ENCODE measurements at regions not wholly inside any gene's neighbourhood (a gene's known extent, or its start where the extent isn't known, plus 50 kb on each side); places are given as distances from the start of the nearest gene placed in this dataset.
"Not testable (repeated sequence)": the region's sequence is repeated elsewhere in the genome, so short reads cannot be mapped to it uniquely, and the experiment has no call there.

DNA sequence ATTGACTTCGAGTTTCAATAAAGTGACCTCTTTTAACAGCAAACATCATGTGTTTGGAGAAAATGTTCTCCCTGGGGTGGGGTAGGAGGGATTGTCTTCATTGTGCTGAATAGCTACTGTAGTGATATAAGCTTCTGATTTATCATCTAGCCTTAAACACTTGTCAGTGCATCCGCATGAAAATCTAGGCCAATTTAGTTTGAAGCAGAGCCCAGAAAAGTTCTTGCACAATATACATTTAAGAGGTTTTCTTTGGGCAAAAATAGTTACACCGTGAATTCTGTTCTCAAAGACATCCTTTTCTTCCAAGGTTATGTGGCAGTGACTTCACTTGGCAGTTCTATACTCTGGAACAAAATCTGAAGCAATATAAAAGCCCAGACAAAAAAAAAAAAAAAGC is 136.0 kb upstream of the IFNG-AS1 start:
- no peak for DNase-seq

DNA sequence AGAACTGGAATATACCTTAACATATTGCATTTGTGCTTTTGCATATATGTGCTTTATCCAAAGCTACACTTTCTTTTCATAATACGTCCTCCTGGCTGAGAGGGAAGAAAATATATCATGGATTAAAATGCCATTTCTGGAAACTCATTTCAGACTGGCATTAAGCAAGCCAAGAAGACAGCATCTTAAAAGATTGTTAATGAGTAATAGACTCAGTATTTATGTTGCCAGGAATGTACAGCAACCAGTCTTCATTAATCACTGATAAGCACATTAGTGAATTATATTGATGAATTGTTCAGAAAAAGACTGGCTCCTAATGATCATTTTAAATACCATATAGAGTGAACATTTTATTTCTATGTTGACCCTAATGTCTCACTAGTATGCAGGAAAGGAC is 134.9 kb upstream of the IFNG-AS1 start:
- DNase-seq, result no peak

DNA sequence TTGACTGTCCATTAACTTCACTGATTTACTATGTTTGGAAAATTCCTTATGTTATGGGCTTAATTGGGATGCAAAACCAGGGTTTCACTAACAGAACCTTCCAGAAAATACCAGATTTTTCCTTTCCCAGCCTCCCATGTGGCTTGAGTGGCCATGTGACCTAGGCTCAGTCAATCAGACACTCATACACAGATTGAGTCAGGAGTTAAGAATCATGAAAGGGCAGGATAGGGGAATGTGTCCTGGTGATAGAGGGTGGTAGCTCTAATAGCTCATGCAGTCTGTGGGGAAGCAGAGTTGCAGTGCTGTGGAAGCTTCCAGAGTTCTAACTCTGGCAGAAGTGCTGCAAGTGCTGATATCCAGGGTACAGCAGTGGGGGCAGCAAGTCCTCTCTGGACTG is 134.1 kb upstream of the IFNG-AS1 start:
- no peak for DNase-seq

DNA sequence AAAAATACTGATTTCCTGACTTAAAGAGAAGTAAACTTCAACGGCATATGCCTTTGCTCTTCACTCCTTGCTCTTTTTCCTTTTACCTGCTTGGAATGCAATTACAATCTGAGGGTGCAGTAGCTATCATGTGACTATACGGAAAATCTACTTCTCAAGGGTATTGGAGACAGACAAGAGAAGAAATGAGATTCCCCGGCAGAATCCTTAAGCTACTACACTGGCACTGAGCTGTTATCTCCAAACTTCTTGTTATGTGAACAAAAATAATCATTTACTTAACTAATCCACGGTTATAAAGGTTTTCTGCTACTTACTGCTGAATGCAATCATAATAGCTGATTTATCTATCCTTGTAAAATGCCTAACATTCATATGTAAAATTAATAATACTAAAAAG is 118.0 kb upstream of the IFNG-AS1 start:
- no peak for DNase-seq

DNA sequence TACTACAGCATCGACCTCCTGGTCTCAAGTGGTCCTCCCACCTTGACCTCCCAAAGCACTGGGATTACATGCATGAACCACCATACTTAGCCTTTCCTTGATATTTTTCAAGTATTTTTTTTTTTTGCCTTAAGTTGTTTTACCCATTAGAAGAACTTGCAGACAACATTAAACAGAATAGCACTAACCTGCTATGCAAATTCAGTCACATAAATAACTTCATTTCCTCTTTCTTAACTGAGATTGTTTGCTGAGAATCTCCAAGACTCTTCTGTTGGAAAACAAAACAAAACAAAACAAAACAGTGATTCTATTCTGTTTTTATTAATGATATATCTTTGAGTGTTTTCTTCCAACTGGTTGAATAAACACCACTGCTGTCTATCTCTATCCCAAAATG is 115.9 kb upstream of the IFNG-AS1 start:
- DNase-seq, result no peak

- DNase-seq, result no peak
These were observed 112.8 kb upstream of the IFNG-AS1 start for GRCh38 chr12:67876305-67876915.

DNA sequence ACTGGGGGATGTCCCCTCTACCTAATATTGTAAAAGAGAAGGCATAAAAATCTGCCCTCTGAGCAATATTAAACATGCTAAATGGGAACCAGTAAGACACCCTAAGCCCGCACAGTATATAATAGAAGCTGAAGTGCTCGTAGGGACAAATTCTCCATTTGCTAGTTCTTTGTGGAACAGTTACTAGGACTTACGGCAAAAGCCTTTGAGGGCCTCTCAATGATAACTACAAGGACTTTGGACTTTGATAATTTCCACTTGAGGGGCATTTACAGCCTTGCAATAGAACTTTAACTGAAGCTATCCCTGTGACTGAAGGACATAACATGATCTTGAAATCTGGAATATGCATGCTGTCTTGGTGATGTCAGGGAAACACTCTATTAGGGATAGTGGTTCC is 111.5 kb upstream of the IFNG-AS1 start:
- DNase-seq, result no peak

DNA sequence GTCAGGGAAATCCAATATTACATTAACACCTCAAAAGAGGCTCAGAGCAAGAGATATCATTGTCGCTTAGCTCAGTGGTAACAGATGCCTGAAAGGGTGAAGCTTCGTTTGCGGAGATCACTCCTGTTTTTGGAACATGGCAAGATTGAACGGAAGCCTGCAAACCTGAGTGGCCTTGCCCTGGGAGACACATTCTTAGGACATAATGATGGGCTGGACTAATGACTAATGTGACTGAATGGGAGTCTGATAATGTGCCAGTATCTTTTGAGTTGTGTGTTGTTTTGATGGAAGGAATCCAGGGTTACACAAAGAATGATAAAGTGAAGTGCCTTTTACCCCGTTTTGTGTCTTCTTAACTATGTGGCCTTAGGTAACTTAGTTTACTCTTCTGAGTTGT is 109.3 kb upstream of the IFNG-AS1 start:
- no peak for DNase-seq

- no peak for DNase-seq
These were observed 107.7 kb upstream of the IFNG-AS1 start for GRCh38 chr12:67881565-67881964.

- DNase-seq, result no peak
These were observed 104.7 kb upstream of the IFNG-AS1 start for GRCh38 chr12:67884596-67884995.

GRCh38 chr12:67885375-67886169 is 103.7 kb upstream of the IFNG-AS1 start:
- DNase-seq, result no peak

DNA sequence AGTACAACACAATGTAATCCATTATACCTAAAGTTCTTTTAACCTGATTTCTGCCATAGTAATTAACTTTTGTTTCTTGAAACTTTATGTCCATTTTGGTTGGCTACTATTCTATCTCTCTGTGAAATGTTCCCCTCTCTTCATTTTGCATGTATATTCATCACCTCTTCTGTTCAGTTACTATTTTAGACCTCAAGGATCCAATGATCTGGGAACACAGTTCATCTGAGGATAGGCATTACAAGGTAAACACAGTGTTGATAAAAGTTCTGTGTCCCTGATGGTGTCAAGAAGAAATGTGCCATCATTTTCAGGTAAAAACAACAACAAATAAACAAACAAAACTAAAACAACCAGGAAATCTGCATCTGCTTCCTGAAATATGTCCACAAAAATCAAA is 102.2 kb upstream of the IFNG-AS1 start:
- no peak for DNase-seq

- DNase-seq, result no peak
These were observed 99.3 kb upstream of the IFNG-AS1 start for GRCh38 chr12:67889931-67890330.

DNA sequence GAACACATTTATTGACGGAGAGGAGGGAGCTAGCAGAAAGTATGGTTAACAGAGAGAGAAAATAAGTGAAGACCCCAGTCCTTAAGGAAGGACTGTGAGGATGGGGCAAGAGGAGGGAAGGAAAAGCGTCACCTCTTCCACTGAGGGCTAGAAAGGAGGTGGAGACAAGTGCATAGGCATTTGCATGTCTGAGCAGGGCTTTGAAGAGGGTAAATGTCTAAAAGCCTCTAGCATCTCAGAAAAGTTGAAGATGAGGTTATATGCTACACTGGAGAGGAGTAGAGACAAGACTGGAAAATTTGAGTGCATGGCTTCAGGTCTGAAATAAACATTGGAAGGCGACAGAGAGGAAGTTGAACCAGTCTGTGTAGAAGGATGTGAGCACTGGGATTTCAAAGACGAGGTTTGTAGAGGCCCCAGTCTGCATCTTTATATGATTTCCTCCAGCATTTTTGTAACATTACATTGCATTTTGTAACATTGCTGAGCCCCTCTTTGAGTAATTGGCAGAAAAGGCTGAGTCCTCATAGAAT is 98.5 kb upstream of the IFNG-AS1 start:
- no peak for DNase-seq

DNA sequence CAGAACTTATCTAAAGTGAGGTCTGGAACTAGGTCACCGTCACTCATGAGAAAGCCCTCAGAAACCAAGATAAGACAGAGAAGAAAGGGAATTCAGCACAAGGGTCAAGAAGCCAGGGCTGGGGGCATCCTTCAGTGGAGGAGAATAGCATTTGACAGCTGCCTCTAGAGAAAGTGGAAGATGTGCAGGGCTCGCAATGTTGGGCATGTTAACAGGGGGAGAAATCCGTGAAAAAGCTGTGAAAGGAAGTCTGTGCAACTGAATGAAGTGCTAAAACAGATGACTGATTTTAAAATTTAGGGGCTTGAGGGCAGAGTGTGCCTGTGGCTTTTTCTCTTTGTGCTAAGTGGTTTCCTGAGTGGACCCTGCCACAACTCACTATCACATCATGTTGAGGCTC is 97.7 kb upstream of the IFNG-AS1 start:
- DNase-seq, result no peak

- DNase-seq, result no peak
These were observed 96.8 kb upstream of the IFNG-AS1 start for GRCh38 chr12:67892259-67893021.

DNA sequence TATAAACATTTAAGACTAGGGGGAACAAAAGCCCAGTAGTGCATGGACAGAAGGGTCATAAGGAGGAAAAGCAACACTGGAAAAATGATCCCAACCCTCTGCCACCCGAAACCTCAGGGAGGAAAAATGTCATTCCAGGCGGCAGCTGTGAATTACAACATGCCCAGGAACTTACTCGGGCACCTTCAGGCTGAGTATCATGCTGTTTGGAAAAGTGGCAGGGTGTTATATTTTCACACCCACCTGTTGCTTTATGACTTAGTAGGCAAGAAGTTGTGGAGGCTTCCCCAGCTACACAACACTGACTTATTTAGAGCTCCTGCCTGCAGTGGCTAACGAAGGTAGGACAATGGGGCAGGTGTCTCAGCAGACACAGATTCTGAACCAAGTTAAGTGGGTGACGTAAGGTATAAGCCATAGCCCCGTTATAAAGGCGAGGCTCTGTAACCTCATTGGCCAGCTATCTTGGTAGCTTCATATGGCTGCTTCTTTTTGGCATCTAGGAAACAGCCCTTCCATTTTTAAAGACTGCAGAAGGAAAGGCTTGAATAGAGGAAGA is 96.1 kb upstream of the IFNG-AS1 start:
- DNase-seq, result no peak

DNA sequence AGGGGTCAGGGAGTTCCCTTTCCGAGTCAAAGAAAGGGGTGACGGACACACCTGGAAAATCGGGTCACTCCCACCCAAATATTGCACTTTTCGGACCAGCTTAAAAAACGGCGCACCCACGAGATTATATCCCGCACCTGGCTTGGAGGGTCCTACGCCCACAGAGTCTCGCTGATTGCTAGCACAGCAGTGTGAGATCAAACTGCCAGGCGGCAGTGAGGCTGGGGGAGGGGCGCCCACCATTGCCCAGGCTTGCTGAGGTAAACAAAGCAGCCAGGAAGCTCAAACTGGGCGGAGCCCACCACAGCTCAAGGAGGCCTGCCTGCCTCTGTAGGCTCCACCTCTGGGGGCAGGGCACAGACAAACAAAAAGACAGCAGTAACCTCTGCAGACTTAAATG is 88.8 kb upstream of the IFNG-AS1 start:
- DNase-seq, result not testable (repeated sequence)

DNA sequence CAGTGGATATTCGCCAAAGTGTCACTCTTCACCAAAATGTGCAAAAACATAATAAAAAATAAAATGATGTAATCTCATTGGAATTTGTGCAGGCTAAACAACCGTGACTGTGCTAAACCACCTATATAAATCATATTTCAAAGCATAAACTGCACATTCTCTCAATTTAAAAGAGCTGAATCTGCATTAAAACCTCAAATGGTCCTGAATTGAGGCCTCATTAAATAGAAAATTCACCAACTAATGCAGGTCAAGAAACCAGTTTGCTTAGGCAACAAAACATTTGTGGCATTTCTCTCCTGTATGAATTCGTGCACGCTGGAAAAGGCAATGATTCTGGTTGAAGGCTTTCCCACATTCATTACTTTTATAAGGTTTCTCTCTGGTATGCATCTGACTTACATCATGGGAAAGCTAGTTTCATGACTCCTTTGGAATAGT is 80.1 kb upstream of the IFNG-AS1 start:
- DNase-seq, result no peak

GRCh38 chr12:67909681-67910080 is 79.6 kb upstream of the IFNG-AS1 start:
- no peak for DNase-seq

DNA sequence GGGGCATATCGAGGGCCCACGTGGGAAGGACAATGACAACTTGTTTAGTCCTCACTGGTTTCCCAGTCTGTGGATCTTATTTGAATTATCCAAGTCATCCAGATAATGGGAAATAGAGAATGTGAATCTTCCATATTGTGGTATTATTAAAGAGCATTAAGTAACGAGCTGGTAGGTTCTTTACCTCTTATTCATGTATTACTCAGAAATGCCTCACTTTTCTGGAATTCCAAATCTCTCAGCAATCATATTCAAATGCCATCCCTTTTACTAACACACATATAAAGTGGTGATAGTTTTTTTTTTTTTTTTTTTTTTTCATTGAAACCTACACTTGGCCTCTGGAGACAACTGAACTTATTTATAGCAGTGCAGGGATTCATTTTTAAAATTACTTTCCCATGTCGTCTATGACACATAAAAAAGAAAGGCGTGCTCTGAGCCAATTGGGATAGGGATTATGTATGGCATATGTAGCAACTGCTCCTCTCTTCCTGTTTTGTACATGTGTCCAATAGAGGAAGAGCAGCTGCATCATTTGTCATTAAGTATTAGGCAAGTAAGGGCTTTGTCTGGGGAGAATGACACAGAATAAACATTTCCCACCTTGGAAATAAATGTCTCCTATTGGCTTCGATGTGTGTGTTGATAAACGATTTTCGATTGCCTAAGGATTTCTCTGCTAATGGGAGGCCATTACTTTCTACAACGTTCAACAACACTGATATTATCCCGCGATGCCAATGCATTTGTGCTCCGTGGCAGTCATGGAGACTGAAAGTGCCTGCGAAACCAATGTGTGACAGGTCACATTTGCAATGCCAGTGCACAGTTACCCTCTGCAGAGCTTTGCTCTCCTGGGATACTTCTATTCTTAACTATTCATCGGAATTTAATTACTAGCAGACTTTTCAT is 78.6 kb upstream of the IFNG-AS1 start:
- DNase-seq, result no peak

GRCh38 chr12:67911275-67911600 is 78.0 kb upstream of the IFNG-AS1 start:
- no peak for DNase-seq

Data from NCI-H510A (cell line).